ENCODE measurements at regions not wholly inside any gene's neighbourhood (a gene's known extent, or its start where the extent isn't known, plus 50 kb on each side); places are given as distances from the start of the nearest gene placed in this dataset.
"Not testable (repeated sequence)": the region's sequence is repeated elsewhere in the genome, so short reads cannot be mapped to it uniquely, and the experiment has no call there.

DNA sequence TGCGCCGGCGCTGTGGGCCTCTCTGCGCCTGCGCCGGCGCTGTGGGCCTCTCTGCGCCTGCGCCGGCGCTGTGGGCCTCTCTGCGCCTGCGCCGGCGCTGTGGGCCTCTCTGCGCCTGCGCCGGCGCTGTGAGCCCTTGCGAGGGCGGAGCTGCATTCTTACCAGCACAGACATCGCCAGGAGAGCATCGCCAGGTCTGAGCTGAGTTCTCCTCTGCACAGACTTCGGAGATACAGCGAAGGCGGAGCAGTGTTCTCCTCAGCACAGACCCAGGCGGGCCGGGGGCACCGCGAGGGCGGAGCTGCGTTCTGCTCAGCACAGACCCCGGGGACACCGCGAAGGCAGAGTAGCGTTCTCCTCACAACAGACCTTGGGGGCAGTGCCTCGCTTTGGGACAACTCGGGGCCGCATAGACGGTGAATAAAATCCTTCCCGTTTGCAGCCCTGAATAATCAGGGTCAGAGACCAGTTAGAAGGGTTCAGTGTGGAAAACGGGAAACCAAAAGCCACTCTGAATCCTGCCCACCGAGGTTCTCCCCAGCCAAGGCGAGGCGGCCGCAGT is 1268.1 kb downstream of the FOXD4L5 start:
- TF ChIP-seq POLR2AphosphoS5 (IDR thresholded peaks at IDR 0.05; ENCODE audit: control insufficient read depth, insufficient read depth, low read depth, low read length); FOXJ2 (tag; IDR thresholded peaks at IDR 0.05); RFX5 (IDR thresholded peaks at IDR 0.05; ENCODE audit: low read depth, low read length); MAFK (IDR thresholded peaks at IDR 0.05; ENCODE audit: low read length); ZFP36 (IDR thresholded peaks at IDR 0.05; ENCODE audit: low read depth, low read length, partially characterized antibody); TCF7L2 (IDR thresholded peaks at IDR 0.05; ENCODE audit: low read depth, low read length); FOS (IDR thresholded peaks at IDR 0.05; ENCODE audit: extremely low read depth, insufficient read length); MYBL2 (IDR thresholded peaks at IDR 0.05; ENCODE audit: low read depth); MYBL2 (CRISPR knock-in tag; IDR thresholded peaks at IDR 0.05; ENCODE audit: borderline replicate concordance): not testable (repeated sequence)
- TF ChIP-seq POLR2A (conservative IDR thresholded peaks at IDR 0.05) = peak; percentile 59; the same call in 1 of the 2 replicates
- TF ChIP-seq, protein P1, sequence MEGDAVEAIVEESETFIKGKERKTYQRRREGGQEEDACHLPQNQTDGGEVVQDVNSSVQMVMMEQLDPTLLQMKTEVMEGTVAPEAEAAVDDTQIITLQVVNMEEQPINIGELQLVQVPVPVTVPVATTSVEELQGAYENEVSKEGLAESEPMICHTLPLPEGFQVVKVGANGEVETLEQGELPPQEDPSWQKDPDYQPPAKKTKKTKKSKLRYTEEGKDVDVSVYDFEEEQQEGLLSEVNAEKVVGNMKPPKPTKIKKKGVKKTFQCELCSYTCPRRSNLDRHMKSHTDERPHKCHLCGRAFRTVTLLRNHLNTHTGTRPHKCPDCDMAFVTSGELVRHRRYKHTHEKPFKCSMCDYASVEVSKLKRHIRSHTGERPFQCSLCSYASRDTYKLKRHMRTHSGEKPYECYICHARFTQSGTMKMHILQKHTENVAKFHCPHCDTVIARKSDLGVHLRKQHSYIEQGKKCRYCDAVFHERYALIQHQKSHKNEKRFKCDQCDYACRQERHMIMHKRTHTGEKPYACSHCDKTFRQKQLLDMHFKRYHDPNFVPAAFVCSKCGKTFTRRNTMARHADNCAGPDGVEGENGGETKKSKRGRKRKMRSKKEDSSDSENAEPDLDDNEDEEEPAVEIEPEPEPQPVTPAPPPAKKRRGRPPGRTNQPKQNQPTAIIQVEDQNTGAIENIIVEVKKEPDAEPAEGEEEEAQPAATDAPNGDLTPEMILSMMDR (IDR thresholded peaks at IDR 0.05 in 2 of 3, conservative IDR thresholded peaks at IDR 0.05 in 1 of 3; ENCODE audit: insufficient read depth in 2 of 3, low read depth in 1 of 3, low read length in 3 of 3) = not testable (repeated sequence)
- TF ChIP-seq, protein P2, sequence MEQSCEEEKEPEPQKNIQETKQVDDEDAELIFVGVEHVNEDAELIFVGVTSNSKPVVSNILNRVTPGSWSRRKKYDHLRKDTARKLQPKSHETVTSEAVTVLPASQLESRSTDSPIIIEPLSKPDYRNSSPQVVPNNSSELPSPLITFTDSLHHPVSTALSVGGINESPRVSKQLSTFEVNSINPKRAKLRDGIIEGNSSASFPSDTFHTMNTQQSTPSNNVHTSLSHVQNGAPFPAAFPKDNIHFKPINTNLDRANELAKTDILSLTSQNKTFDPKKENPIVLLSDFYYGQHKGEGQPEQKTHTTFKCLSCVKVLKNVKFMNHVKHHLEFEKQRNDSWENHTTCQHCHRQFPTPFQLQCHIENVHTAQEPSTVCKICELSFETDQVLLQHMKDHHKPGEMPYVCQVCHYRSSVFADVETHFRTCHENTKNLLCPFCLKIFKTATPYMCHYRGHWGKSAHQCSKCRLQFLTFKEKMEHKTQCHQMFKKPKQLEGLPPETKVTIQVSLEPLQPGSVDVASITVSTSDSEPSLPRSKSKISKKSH (CRISPR knock-in tag; IDR thresholded peaks at IDR 0.05) = not testable (repeated sequence)

Measured in K562 (cell line).